Testis (tissue), 2 donors: ENCODE measurements at regions not wholly inside any gene's neighbourhood (a gene's known extent, or its start where the extent isn't known, plus 50 kb on each side); places are given as distances from the start of the nearest gene placed in this dataset.
"Not testable (repeated sequence)": the region's sequence is repeated elsewhere in the genome, so short reads cannot be mapped to it uniquely, and the experiment has no call there.

Experiments used
- POLR2A ChIP-seq: fragments of 450-650 bp; IDR thresholded peaks from one replicate; pipeline ENCODE4 v1.6.1; 2017; ENCODE audit warnings: antibody characterized with exemption, mild to moderate bottlenecking, moderate library complexity
- TF ChIP-seq, protein P1 (sequence below), 3 experiments: fragments of 450-650 bp in 2 of 3; fragments of 200-600 bp in 1 of 3; sonication (generic) in 1 of 3; IDR thresholded peaks; one replicate each; pipeline ENCODE4 v1.5.1; 2016 to 2019; ENCODE audit warnings: antibody characterized with exemption in 3 of 3, mild to moderate bottlenecking in 2 of 3, moderate library complexity in 1 of 3

DNA sequence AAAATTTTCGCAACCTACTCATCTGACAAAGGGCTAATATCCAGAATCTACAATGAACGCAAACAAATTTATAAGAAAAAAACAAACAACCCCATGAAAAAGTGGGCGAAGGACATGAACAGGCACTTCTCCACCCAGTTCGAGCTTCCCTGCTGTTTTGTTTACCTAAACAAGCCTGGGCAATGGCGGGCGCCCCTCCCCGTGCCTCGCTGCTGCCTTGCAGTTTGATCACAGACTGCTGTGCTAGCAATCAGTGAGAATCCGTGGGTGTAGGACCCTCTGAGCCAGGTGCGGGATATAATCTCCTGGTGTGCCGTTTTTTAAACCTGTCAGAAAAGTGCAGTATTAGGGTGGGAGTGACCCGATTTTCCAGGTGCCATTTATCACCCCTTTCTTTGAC, 111.4 kb upstream of the UBQLN2 start:
- TF ChIP-seq POLR2A = not testable (repeated sequence)
- TF ChIP-seq, protein P1, sequence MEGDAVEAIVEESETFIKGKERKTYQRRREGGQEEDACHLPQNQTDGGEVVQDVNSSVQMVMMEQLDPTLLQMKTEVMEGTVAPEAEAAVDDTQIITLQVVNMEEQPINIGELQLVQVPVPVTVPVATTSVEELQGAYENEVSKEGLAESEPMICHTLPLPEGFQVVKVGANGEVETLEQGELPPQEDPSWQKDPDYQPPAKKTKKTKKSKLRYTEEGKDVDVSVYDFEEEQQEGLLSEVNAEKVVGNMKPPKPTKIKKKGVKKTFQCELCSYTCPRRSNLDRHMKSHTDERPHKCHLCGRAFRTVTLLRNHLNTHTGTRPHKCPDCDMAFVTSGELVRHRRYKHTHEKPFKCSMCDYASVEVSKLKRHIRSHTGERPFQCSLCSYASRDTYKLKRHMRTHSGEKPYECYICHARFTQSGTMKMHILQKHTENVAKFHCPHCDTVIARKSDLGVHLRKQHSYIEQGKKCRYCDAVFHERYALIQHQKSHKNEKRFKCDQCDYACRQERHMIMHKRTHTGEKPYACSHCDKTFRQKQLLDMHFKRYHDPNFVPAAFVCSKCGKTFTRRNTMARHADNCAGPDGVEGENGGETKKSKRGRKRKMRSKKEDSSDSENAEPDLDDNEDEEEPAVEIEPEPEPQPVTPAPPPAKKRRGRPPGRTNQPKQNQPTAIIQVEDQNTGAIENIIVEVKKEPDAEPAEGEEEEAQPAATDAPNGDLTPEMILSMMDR (IDR thresholded peaks at IDR 0.05) = not testable (repeated sequence)
